ENCODE measurements at regions not wholly inside any gene's neighbourhood (a gene's known extent, or its start where the extent isn't known, plus 50 kb on each side); places are given as distances from the start of the nearest gene placed in this dataset.

DNA sequence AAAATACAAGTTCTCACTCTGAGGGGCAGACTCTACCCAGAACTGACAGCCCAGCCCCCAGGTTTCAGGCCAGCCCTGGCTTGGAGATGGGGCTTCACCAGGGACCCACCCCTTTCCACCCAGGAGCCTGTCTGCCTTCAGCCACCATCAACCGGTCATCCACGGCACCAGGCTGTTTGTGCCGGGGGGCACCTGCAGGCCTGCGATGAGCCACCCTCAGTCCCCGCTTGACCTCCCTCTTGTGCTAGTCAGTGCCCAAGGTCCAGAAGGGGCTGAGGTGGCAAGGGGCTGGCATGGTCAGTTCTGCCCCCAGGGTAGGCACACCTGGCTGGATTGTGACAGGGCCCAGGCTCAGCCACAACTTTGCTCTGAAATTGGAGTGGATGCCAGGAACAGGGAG lies 82.1 kb downstream of the ADRA2C start:
- Histone ChIP-seq H3K9me3 (ENCODE audit: insufficient read depth, low read depth) (no peaks in the 10 kb centered on the region), H3K4me1 (replicated peaks; ENCODE audit: insufficient read depth) (no peaks in the 10 kb centered on the region), H3K4me2 (no peak overlapping the region), H3K4me3 (no peak overlapping the region), H3F3A (ENCODE audit: insufficient read depth, low read depth) (no peaks in the 10 kb centered on the region), H3K27ac (no peak overlapping the region), H3K79me2 (ENCODE audit: low read depth) (no peaks in the 10 kb centered on the region), H3K27me3 (ENCODE audit: insufficient read depth, low read depth) (peaks cover 49% of the 10 kb centered on the region), H4K20me1 (ENCODE audit: insufficient read depth) (no peaks in the 10 kb centered on the region), H2AFZ (no peak overlapping the region), H3K9me2 (ENCODE audit: insufficient read depth) (no peaks in the 10 kb centered on the region), H3K36me3 (ENCODE audit: low read depth) (no peaks in the 10 kb centered on the region)
- DNase-seq, result no peak
- ChIA-PET POLR2A (ENCODE audit: unreplicated experiment) (no interaction called here), CTCF (no interaction called here)
- intact Hi-C loops (cut with micrococcal nuclease; ENCODE audit: unreplicated experiment), result no loop called here
- no peak for TF ChIP-seq CTCF (conservative IDR thresholded peaks at IDR 0.05)
- TF ChIP-seq EZH2 (IDR thresholded peaks at IDR 0.05; ENCODE audit: low read depth), result no peak
- BruUV-seq (replicated peaks), result no TSS peak

DNA sequence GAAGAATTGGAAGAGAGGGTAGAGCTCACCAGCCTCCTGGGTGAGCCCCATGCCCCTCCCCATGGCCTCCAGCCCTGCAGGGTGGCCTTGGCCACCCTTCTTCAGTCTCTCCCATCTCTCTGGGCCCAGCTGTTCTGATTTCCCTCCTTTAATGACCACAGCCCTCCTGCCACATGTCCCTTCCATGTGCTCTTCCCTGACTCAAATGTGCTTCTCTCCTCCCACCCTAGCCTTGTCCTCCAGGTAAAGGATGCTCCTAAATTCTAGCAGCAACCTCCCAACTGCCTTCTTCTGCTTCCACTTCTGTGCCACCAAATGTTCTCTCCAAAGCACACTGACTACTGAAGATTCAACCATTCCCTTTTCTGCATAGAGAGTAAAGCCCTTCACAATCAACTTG lies 83.0 kb downstream of the ADRA2C start:
- H3K9me3 ChIP-seq (ENCODE audit: insufficient read depth, low read depth), result no peaks in the 10 kb centered on the region
- H4K20me1 ChIP-seq (ENCODE audit: insufficient read depth), result no peaks in the 10 kb centered on the region
- no peaks in the 10 kb centered on the region for H3F3A ChIP-seq (ENCODE audit: insufficient read depth, low read depth)
- no peaks in the 10 kb centered on the region for H3K36me3 ChIP-seq (ENCODE audit: low read depth)
- no peaks in the 10 kb centered on the region for H3K9me2 ChIP-seq (ENCODE audit: insufficient read depth)
- no TSS peak for BruUV-seq (replicated peaks)
- ChIA-PET CTCF (no interaction called here), POLR2A (ENCODE audit: unreplicated experiment) (no interaction called here)
- peaks cover 53% of the 10 kb centered on the region for H3K27me3 ChIP-seq (ENCODE audit: insufficient read depth, low read depth)
- intact Hi-C loops (cut with micrococcal nuclease; ENCODE audit: unreplicated experiment), result no loop called here
- H3K4me2 ChIP-seq, result no peak overlapping the region
- H2AFZ ChIP-seq, result no peak overlapping the region
- no peak overlapping the region for H3K27ac ChIP-seq
- no peak for DNase-seq
- H3K4me3 ChIP-seq, result no peak overlapping the region
- no peaks in the 10 kb centered on the region for H3K4me1 ChIP-seq (replicated peaks; ENCODE audit: insufficient read depth)
- TF ChIP-seq EZH2 (IDR thresholded peaks at IDR 0.05; ENCODE audit: low read depth) (no peak), CTCF (conservative IDR thresholded peaks at IDR 0.05) (no peak)
- no peaks in the 10 kb centered on the region for H3K79me2 ChIP-seq (ENCODE audit: low read depth)

GRCh38 chr4:3850128-3850527 lies 83.9 kb downstream of the ADRA2C start:
- intact Hi-C loops (cut with micrococcal nuclease; ENCODE audit: unreplicated experiment), result no loop called here
- no peak for DNase-seq
- no TSS peak for BruUV-seq (replicated peaks)

More at GRCh38 chr4:3850128-3850527, 83.9 kb downstream of the ADRA2C start:
- Histone ChIP-seq H3K79me2 (ENCODE audit: low read depth) (no peaks in the 10 kb centered on the region), H3K36me3 (ENCODE audit: low read depth) (no peaks in the 10 kb centered on the region), H3K9me3 (ENCODE audit: insufficient read depth, low read depth) (no peaks in the 10 kb centered on the region), H3F3A (ENCODE audit: insufficient read depth, low read depth) (no peaks in the 10 kb centered on the region), H2AFZ (no peak overlapping the region), H3K27me3 (ENCODE audit: insufficient read depth, low read depth) (peaks cover 55% of the 10 kb centered on the region), H3K4me2 (no peak overlapping the region), H3K27ac (no peak overlapping the region), H3K4me1 (replicated peaks; ENCODE audit: insufficient read depth) (no peaks in the 10 kb centered on the region), H4K20me1 (ENCODE audit: insufficient read depth) (no peaks in the 10 kb centered on the region), H3K9me2 (ENCODE audit: insufficient read depth) (no peaks in the 10 kb centered on the region), H3K4me3 (no peak overlapping the region)
- ChIA-PET POLR2A (ENCODE audit: unreplicated experiment) (no interaction called here), CTCF (no interaction called here)
- TF ChIP-seq EZH2 (IDR thresholded peaks at IDR 0.05; ENCODE audit: low read depth) (no peak), CTCF (conservative IDR thresholded peaks at IDR 0.05) (no peak)

All from PC-9 (cell line).